ENCODE measurements at regions not wholly inside any gene's neighbourhood (a gene's known extent, or its start where the extent isn't known, plus 50 kb on each side); places are given as distances from the start of the nearest gene placed in this dataset.
A peak's percentile ranks its signal among the peaks of the same experiment; 100 is the strongest.

DNA sequence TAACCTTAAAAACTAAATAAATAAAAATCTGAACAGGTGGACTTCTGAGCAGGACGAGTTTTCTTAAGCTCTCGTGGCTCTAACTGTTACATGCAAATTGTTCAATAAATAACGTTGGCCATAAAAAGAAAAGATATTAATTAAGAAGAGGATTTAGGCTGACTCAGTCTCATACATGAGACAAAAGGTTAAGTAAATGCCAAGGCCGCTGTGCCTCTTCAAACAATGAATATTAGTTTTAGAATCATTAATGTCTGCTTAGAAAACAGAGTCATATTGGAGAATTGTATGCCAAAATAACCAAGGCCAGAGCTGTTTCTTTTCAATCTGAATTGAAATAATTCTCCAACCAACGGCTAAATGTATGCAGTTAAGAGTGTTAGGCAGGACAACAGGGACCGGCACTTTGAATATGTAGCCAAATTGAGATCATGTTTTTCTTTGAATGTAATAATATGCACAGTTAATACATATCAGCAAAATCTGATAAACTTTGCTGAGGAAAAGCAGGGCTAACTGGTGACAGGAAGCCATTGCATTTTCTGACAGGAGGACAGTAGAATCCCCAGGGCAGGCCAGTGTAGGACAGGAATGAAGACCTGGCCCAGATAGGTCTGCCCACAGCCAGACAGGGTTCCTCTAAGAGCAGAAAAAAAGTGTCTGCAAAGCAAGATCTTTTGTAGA, 1041.4 kb upstream of the FANCL start:
- TF ChIP-seq GATA1 (IDR thresholded peaks at IDR 0.05; ENCODE audit: low read depth, low read length) (no peak), POLR2A (IDR thresholded peaks at IDR 0.05; ENCODE audit: low read length) (no peak)
- DNase-seq, result no peak

DNA sequence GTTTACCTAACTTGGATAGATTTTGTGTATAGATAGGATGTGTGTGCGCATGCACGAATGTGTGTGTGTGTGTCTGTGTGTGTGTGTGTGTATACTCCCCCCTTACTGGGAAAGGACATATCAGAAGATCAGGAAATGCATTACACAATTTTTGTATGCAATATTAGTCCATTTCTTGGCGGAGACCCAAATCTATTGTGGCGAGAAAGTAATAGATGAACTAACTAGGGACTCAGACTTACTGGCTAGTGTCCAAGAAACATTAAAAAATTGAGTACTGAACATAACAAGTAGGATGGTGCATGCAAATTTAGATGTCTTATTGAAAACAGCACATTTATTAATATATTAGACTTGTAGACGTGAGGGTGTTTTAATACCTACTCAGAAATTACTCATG, 1036.5 kb upstream of the FANCL start:
- no peak for DNase-seq
- TF ChIP-seq POLR2A (IDR thresholded peaks at IDR 0.05; ENCODE audit: low read length) (no peak), GATA1 (IDR thresholded peaks at IDR 0.05; ENCODE audit: low read depth, low read length) (no peak)

DNA sequence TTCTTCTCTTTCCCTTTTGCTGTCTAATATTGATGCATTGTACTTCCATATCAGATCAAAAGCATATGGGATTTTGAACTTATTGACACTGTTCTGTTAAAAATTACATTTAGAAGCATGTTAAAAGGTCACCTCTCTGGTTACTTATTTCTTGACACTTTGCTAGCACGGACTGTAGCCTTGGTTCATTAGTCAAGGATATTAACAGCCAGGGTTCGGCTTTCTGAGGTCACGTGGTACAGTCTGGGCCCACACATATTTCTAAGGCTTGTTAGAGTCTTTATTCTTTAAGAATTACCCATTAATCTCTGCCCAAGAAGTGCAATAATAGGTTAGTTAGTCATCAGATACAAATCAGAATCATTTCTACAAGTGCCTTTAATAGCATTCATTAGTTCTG, 1035.8 kb upstream of the FANCL start:
- DNase-seq, result no peak
- TF ChIP-seq POLR2A (IDR thresholded peaks at IDR 0.05; ENCODE audit: low read length), result no peak
- no peak for TF ChIP-seq GATA1 (IDR thresholded peaks at IDR 0.05; ENCODE audit: low read depth, low read length)

- DNase-seq, result peak; percentile 14 to 50
- no peak for TF ChIP-seq POLR2A (IDR thresholded peaks at IDR 0.05; ENCODE audit: low read length)
These were observed 1034.9 kb upstream of the FANCL start for GRCh38 chr2:59276033-59276432.

- no peak for TF ChIP-seq GATA1 (IDR thresholded peaks at IDR 0.05; ENCODE audit: low read depth, low read length)
- no peak for TF ChIP-seq POLR2A (IDR thresholded peaks at IDR 0.05; ENCODE audit: low read length)
- no peak for DNase-seq
These were observed 1025.3 kb upstream of the FANCL start for GRCh38 chr2:59266453-59266852.

DNA sequence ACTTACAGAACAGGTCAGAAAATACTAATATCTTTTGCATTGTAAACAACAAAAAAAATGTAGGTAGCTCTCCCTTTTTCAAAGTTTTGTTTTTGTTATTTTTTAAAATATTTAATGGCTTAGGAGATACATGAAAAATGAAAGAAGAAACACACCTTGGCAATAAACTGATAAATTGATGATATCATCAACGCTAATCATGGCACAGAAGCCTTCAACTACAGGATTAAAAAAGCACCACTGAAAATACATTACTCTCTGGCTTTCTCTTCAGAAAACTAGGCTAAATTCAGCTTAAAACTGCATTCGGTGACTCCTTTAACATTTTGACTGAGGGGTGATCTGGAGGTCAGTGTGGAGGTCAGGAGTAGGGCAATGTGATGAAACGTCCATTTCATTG, 1018.8 kb upstream of the FANCL start:
- TF ChIP-seq POLR2A (IDR thresholded peaks at IDR 0.05; ENCODE audit: low read length) (no peak), GATA1 (IDR thresholded peaks at IDR 0.05; ENCODE audit: low read depth, low read length) (no peak)
- DNase-seq, result no peak

DNA sequence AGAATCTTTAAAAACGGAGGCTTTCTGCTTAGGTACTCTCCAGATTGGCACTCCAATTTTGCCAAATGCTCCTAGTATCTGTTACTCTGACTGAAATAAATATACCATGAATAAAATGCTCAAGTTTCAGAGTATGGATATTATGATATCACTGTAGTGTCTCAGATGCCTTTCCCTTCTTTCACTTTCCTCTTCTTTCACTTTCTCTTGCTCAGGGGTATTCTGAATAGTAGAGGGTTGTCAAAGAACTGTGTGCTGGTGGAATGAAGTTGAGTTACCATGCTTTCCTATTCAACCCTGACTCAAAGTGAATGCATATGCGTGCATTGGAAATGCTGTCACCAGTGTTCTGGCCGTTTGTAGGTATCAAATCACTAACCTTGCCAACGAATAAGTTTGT, 1015.2 kb upstream of the FANCL start:
- no peak for DNase-seq
- TF ChIP-seq POLR2A (IDR thresholded peaks at IDR 0.05; ENCODE audit: low read length) (no peak), GATA1 (IDR thresholded peaks at IDR 0.05; ENCODE audit: low read depth, low read length) (no peak)

- TF ChIP-seq GATA1 (IDR thresholded peaks at IDR 0.05; ENCODE audit: low read depth, low read length) (no peak), POLR2A (IDR thresholded peaks at IDR 0.05; ENCODE audit: low read length) (no peak)
These were observed 1013.2 kb upstream of the FANCL start for GRCh38 chr2:59254279-59254678.

GRCh38 chr2:59250307-59250677, 1009.2 kb upstream of the FANCL start:
- DNase-seq, result no peak
- TF ChIP-seq GATA1 (IDR thresholded peaks at IDR 0.05; ENCODE audit: low read depth, low read length) (no peak), POLR2A (IDR thresholded peaks at IDR 0.05; ENCODE audit: low read length) (no peak)

More at GRCh38 chr2:59254279-59254678, 1013.2 kb upstream of the FANCL start:
- DNase-seq, result no peak

DNA sequence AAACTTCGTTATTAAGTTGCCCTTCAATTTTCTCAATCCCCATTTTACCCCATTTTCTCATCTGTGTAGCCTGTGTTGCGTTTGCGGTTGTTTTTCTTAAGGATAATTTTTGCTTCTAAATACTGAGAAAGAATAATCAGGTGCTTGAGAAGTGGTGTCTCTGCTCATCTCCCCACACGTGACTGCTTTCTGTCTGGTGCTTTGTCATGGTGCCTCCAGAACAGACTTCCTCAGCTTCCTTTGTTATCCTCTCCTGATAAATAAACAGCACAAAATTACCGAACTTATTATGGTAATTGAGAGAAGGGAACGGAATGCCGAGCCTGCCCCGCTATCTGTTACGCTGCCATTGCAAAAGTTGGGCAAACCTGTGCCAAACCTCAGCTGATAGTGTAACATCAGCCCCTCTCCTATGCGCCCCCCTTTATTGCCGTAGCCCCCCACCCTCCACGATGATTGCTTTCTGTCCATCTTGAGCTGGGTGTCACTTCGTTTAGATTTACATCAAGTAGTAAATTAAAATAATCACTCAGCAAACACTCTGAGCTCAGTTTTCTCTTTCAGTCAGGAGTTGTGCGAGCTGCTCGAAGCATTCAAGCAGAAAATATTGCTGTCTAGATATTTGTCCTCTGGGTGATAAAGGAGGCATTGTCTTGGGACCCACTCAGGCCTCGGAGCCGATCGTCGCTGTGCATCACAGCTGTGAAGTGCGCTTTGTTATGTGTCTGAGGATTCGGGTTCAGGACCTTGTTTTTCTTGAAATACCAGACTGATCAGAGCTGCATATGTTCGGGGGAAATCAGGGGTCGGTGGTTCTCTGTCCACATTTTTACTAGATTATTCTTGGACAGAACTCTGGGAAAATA, 1008.5 kb upstream of the FANCL start:
- no peak for DNase-seq
- TF ChIP-seq POLR2A (IDR thresholded peaks at IDR 0.05; ENCODE audit: low read length), result no peak
- no peak for TF ChIP-seq GATA1 (IDR thresholded peaks at IDR 0.05; ENCODE audit: low read depth, low read length)

DNA sequence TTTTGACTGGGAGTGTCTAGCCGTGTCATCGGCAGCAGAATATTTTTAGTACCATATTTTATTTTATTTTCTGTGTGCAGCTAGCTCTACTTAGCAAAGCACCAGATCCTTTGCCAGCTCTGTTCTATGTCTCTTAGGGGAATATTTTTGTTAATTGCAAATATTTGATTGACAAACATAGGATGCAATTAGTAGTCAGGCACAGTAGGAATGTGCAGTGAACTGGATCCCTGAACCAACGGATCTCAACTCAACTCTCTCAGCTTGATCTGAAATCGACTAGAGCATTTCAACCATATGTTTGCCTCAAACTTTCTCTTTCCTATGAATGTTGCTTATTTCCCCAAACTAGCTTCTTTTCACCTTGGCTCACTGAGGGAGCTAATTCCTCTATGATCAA, 998.0 kb upstream of the FANCL start:
- DNase-seq, result no peak
- TF ChIP-seq POLR2A (IDR thresholded peaks at IDR 0.05; ENCODE audit: low read length) (no peak), GATA1 (IDR thresholded peaks at IDR 0.05; ENCODE audit: low read depth, low read length) (no peak)

- DNase-seq, result no peak
- no peak for TF ChIP-seq POLR2A (IDR thresholded peaks at IDR 0.05; ENCODE audit: low read length)
- no peak for TF ChIP-seq GATA1 (IDR thresholded peaks at IDR 0.05; ENCODE audit: low read depth, low read length)
These were observed 996.2 kb upstream of the FANCL start for GRCh38 chr2:59237311-59237710.

DNA sequence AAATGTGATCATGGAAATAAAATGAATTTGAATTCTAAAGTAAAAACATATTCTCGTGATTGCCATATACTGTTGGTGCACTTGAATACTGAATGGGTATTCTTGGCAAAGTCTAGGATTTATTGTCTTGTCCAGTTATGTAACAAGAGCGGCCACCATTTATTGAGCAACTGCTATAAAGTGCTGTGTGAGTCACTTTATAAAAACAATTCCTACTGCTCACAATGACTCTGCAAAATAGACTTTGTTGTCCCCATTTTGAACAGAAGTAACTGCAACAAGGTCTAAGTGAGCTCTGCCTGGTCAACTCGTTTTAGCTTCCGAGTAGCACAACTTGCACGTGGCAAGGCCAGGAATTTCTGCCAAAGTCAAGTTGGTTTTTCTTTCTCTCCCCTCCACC, 995.6 kb upstream of the FANCL start:
- TF ChIP-seq POLR2A (IDR thresholded peaks at IDR 0.05; ENCODE audit: low read length) (no peak), GATA1 (IDR thresholded peaks at IDR 0.05; ENCODE audit: low read depth, low read length) (no peak)
- DNase-seq, result no peak

DNA sequence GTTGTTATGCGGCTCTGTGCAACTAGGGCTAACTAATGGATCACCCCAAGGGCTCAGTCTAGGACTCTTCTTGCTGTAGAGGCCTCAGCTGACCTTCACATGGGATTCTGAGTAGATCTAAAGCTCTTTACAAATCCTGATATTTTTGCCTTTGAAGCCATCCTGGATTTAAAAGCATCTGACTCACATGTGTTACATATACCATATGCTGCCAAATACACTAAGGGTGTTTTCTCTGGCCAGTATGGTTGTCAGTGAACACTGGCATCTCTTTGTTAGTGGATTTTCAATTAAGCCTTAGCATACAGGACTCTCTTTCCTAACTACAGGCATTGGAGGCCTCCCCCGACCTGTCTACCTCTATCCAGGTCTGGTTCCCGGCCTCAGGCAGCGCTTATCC, 992.8 kb upstream of the FANCL start:
- DNase-seq, result no peak
- TF ChIP-seq POLR2A (IDR thresholded peaks at IDR 0.05; ENCODE audit: low read length) (no peak), GATA1 (IDR thresholded peaks at IDR 0.05; ENCODE audit: low read depth, low read length) (no peak)

DNA sequence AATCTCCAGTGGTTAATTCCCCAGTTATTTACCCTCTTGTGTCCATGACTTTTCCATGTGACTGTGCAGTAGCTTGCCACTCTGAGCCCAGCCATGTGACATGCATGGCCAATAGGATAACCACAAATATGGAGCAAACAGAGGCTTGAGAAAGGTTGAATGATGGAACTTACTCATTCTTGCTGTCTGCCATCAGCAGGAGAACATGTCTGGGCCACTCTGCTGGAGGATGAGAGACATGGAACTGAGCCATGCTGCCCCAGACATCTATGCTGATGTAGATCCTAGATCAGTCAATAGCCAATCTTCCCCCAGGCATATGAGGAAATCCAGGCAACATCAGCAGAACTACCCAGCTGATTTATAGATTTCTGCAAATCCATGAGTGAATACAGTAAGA, 992.3 kb upstream of the FANCL start:
- DNase-seq, result no peak
- no peak for TF ChIP-seq POLR2A (IDR thresholded peaks at IDR 0.05; ENCODE audit: low read length)
- no peak for TF ChIP-seq GATA1 (IDR thresholded peaks at IDR 0.05; ENCODE audit: low read depth, low read length)
